GM12873 (cell line): ENCODE measurements at regions not wholly inside any gene's neighbourhood (a gene's known extent, or its start where the extent isn't known, plus 50 kb on each side); places are given as distances from the start of the nearest gene placed in this dataset.

ENCODE experiments used
- TF ChIP-seq, protein P1 (sequence below): IDR thresholded peaks from 2 replicates; pipeline ENCODE4 v1.5.1; 2012; ENCODE audit warnings: low read depth, mild to moderate bottlenecking, moderate library complexity, low read length, control low read depth; ENCODE audit not compliant: insufficient read depth; ENCODE audit errors: missing control alignments

DNA sequence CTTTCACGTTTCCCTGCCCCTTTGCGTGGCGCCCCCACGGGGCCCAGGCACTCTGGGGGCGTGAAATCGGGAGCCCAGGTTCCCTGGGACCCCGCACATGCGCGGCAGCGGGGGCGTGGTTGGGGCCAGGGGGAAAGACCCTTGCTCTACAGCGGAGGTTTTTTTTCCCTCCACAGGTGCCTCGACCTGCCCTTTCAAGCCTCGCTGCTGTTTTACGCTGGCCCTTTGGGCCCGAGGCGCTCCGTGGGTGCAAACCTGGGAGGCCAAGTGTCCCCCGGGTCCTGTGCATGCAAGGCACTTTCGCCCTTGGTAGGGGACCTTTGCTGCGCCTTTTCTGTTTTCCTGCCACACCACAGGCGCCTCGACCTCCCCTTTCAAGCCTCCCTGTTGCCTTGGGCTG lies 329.8 kb downstream of the ALG10 start:
- TF ChIP-seq, protein P1, sequence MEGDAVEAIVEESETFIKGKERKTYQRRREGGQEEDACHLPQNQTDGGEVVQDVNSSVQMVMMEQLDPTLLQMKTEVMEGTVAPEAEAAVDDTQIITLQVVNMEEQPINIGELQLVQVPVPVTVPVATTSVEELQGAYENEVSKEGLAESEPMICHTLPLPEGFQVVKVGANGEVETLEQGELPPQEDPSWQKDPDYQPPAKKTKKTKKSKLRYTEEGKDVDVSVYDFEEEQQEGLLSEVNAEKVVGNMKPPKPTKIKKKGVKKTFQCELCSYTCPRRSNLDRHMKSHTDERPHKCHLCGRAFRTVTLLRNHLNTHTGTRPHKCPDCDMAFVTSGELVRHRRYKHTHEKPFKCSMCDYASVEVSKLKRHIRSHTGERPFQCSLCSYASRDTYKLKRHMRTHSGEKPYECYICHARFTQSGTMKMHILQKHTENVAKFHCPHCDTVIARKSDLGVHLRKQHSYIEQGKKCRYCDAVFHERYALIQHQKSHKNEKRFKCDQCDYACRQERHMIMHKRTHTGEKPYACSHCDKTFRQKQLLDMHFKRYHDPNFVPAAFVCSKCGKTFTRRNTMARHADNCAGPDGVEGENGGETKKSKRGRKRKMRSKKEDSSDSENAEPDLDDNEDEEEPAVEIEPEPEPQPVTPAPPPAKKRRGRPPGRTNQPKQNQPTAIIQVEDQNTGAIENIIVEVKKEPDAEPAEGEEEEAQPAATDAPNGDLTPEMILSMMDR: no peak

DNA sequence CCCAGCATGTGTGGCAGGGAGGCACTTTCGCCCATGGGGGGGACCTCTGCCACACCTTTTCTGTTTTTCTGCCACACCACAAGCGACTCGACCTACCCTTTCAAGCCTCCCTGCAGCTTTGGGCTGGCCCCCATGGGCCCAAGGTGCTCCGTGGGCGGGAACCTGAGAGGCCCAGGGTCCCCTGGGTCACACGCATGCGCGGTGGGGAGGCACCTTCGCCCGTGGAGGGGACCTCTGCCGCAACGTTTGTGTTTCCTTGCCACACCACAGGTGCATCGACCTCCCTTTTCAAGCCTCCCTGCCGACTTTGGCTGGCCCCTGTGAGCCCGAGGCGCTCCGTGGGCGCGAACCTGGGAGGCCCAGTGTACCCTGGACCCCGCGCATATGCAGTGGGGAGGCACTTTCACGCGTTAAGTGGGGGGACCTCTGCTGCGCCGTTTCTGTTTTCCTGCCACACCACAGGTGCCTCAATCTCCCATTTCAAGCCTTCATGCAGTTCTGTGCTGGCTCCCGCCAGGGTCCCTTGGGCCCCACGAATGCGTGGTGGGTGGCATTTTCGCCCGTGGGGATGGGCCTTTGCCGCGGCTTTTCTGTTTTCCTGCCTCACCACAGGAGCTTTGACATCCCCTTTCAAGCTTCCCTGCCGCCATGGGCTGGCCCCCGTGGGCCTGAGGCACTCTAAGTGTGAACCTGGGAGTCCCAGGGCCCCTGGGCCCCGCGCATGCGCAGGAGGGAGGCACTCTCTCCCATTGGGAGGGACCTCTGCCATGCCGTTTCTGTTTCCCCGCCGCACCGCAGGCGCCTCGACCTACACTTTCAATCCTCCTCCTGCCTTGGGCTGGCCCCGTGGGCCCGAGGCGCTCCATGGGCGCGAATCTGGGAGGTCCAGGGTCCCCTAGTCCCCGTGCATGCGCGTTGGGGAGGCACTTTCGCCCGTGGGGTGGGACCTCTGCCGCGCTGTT lies 332.2 kb downstream of the ALG10 start:
- TF ChIP-seq, protein P1: no peak

DNA sequence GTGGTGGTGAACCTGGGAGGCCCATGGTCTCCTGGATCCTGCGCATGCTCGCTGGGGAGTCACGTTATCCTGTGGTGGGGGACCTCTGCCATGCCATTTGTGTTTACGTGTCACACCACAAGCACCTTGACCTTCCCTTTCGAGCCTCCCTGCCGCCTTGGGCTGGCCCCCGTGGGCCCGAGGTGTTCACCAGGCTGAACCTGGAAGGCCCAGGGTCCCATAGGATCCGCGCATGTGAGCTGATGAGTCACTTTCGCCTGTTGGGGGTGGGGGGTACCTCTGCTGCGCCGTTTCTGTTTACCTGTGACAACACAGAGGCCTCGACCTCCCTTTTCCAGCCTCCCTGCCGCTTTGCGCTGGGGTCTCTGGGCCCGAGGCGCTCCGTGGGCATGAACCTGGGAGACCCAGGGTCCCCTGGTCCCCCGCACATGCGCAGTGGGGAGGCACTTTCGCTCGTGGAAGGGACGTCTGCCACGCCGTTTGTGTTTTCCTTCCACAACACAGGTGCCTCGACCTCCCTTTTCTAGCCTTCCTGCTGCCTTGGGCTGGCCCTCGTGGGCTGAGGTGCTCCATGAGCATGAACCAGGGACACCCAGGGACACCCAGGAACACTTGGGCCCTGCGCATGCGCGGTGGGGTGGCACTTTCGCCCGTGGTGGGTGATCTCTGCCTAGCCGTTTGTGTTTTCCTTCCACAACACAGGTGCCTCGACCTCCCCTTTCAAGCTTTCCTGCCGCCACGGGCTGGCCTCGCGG lies 334.1 kb downstream of the ALG10 start:
- TF ChIP-seq, protein P1: no peak

DNA sequence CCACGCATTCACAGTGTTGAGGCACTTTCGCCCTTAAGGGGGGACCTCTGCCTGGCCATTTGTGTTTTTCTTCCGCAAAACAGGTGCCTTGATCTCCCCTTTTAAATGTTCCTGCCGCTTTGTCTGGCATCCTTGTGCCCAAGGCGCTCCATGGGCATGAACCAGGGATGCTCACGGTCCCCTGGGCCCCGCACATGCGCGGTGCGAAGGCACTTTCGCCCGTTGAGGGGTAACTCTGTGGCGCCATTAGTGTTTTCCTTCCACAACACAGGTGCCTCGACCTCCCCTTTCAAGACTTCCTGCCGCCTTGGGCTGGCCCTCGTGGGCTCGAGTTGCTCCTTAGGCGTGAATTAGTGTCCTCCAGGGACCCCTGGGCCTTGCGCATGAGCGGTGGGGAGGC lies 335.5 kb downstream of the ALG10 start:
- TF ChIP-seq, protein P1: no peak

DNA sequence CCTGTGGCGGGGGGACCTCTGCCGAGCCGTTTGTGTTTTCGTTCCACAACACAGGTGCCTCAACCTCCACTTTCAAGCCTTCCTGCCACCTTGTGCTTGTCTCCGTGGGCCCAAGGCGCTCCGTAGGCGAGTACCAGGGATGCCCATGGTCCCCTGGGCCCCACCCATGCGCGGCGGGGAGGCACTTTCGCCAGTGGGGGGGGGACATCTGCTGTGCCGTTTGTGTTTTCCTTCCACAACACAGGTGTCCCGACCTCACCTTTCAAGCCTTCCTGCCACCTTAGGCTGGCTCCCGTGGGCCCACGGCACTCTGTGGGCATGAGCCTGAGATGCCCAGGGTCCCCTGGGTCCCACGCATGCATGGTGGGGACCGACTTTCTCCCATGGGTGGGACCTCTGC lies 335.9 kb downstream of the ALG10 start:
- TF ChIP-seq, protein P1: no peak

DNA sequence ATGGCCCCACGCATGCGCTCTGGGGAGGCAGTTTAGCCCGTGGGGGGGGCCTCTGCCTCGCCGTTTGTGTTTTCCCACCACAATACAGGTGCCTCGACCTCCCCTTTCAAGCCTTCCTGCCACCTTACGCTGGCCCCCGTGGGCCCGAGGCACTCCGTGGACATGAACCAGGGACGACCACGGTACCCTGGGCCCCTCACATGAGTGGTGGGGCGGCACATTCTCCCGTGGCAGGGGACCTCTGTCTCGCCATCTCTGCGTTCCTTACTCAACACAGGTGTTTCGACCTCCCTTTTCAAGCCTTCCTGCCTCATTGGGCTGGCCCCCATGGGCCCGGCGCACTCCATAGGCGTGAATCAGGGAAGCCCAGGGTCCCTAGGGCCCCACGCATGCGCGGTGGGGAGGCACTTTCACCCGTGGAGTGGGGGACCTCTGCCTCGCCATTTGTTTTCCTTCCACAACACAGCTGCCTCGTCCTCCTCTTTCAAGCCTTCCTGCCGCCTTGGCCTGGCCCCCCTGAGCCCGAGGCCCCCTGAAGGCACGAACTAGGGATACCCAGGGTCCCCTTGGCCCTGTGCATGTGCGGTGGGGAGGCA lies 339.5 kb downstream of the ALG10 start:
- TF ChIP-seq, protein P1: no peak
